HG03108 (cell line): ENCODE measurements at regions not wholly inside any gene's neighbourhood (a gene's known extent, or its start where the extent isn't known, plus 50 kb on each side); places are given as distances from the start of the nearest gene placed in this dataset.
"Not testable (repeated sequence)": the region's sequence is repeated elsewhere in the genome, so short reads cannot be mapped to it uniquely, and the experiment has no call there.

ENCODE experiments used
- ATAC-seq: cut with Tn5 transposase; IDR thresholded peaks from one replicate; pipeline ENCODE4 v1.9.1; 2021; ENCODE audit warnings: moderate library complexity; ENCODE audit not compliant: unreplicated experiment

GRCh38 chr3:115204475-115204874 lies 57.4 kb upstream of the ZBTB20 start:
- no peak for ATAC-seq

DNA sequence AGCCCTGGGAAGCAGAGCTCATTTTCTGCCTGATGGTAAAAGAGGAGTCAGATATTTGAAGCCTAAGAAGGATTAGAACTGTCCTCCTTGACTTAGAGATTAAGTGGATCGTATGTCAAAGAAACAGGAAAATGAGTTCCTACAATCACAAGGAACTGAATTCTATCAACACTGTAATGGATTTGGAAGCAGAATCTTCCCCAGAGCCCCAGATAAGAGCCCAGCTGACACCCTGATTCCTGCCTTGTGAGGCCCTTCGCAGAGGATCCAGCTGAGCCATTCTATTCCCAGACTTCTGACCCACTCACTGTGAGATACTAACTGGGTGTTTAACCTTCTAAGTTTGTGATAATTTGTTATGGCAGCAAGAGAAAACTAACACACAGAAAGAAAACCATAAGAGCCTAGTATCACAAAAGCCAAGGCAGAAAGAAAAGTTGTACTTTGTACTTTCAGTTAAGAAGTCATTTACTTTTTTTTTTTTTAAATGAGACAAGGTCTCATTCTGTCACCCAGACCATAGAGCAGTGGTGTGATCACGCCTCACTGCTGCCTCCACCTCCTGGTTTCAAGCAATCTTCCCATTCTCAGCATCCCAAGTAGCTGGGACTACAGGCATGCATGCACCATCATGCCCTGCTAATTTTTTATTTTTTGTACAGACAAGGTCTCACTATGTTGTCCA lies 61.1 kb upstream of the ZBTB20 start:
- no peak for ATAC-seq

- ATAC-seq: no peak
Measured at GRCh38 chr3:115211810-115212492, 64.9 kb upstream of the ZBTB20 start.

- ATAC-seq: no peak
Measured at GRCh38 chr3:115212615-115213014, 65.5 kb upstream of the ZBTB20 start.

DNA sequence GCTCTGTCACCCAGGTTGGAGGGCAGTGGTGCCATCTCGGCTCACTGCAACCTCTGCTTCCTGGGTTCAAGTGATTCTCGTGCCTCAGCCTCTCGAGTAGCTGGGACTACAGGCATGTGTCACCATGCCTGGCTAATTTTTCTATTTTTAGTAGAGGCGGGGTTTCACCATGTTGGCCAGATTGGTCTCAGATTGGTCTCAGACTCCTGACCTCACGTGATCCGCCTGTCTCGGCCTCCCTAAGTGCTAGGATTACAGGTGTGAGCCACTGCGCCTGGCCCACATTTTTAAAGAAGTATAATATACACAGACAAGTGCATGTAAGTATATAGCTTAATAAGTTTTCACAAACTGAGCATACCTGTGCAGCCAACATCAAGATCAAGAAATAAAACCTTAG lies 66.0 kb upstream of the ZBTB20 start:
- ATAC-seq: not testable (repeated sequence)

DNA sequence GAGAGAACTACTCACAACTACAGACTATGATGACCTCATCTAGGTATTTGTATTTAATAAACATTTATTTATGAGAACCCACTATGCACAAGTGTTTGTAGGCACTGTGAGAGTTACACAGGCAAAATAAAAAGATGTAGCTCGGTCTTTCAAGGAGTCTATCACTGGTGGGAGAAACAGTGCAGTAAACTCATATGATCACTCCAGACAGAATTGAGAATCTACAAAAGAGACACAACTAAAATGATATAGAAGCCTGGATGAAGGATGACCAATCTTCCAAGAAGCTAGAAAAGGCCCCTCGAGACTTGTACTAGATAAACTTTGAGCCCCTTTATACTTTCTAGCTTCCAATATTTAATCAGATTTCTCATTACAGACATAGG lies 70.2 kb upstream of the ZBTB20 start:
- ATAC-seq: no peak

DNA sequence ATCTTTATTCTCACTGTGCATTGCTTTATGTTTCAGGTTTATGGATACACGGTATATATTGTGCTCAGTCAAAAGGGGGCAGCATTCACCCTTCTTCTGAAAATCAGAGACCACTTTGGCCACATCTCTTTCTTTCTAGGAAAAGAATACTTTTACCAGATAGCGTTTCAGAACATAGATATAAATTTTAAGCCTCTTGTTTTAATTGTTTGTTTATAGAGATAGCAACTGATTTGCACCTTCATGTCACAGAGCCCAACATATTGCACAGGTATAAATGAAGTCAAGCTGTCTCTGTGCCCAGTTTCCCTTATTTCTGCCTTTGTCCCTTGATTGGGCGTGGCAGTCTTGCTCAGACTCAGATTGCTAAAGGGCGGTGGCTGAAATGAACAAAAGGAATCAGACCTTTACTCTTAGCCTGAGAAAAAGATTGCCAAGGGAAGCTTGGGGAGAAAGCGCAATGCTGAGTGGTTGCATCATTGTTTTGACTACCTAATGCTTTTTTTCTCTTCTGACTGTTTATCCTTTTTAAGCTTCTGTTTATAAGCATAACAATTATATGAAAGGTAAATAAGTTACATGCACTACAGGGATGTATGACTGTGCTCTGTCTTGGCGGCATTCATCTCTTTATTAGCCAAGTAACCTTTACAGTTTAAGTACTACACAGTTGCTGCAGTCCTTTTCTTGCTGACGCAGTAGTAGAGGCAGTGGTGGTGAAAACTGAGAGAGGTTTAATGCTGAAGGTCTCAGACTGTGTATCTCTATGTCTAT lies 70.8 kb upstream of the ZBTB20 start:
- ATAC-seq: no peak

DNA sequence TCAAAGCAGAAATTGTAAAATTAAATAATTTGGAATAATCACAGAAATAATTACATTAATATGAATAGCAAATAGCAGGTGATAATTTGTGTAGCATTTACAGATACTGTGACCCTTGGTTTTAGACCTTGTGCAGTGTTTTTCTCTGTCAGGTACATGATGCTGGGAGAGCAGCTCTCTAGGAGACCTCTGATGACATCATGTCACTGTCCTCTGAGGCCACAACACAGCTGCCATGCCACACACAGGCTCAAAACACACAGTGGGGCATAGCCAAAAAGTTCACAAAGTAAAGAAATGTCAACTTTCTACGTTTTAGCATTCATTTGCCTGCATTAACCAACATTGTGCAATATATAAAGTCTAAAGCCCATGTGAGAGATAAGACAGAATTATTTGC lies 71.8 kb upstream of the ZBTB20 start:
- ATAC-seq: no peak

- ATAC-seq: no peak
Measured at GRCh38 chr3:115224687-115225086, 77.6 kb upstream of the ZBTB20 start.

DNA sequence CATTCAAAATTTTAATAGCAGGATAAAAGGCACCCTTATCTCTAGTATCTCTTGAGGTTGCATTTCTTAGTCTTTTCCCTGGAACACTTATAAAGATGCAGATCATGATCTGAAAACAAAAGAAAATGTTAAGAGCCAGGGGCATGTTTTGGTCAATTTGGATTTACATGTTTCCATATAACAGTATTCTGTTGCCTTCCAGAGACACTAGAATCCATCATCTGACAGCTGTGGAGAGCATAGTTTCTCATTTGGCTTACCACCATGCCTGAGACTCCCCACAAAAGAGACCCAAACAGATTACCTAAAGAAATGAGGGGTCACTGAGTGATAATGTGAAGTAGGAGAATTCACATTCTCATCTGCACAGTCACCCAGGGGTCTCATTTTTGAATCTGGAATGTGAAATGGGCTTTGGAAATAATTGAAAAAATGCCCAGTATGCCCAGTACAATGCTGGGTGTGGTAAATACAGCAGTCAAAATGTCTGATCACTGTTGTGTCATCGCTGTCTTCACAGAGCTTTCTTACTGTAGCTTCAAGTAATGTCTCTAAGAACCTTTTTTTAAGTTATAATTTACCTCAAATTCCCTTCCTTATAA lies 79.9 kb upstream of the ZBTB20 start:
- no peak for ATAC-seq

GRCh38 chr3:115227461-115227860 lies 80.4 kb upstream of the ZBTB20 start:
- no peak for ATAC-seq

DNA sequence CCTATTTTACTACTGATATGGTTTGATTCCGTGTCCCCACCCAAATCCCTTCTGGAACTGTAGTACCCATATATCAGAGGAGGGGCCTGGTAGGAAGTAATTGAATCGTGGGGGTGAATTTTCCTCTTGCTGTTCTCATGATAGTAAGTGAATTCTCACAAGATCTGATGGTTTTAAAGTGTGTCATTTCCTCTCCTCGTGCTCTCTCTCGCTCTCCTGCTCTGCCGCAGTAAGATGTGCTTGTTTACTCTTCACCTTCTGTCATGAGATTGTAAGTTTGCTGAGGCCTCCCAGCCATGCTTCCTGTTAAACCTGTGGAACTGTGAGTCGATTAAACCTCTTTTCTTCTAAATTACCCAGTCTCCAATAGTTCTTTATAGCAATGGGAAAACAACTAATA lies 81.2 kb upstream of the ZBTB20 start:
- ATAC-seq: no peak

GRCh38 chr3:115232167-115232566 lies 85.1 kb upstream of the ZBTB20 start:
- ATAC-seq: no peak

GRCh38 chr3:115233021-115233420 lies 85.9 kb upstream of the ZBTB20 start:
- no peak for ATAC-seq

- no peak for ATAC-seq
Measured at GRCh38 chr3:115236496-115236895, 89.4 kb upstream of the ZBTB20 start.

DNA sequence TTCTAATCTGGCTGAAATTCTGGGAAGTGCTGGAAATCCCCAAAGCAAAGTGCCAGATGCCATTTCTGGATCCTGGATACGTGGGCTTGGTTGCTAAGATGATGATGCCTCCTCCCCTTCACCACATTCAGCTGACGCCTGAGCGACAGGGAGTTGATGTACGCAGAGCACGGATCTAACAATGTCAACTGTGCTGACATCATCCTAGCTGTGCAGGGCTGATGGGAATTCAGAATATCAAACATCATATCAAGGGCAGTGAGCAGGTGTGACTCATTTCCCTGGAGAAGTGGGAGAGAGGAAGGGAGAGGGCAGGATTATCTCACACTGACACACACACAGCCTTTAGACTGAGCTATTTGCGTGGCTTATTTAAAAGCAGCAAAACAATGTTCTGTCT lies 92.6 kb upstream of the ZBTB20 start:
- ATAC-seq: no peak

DNA sequence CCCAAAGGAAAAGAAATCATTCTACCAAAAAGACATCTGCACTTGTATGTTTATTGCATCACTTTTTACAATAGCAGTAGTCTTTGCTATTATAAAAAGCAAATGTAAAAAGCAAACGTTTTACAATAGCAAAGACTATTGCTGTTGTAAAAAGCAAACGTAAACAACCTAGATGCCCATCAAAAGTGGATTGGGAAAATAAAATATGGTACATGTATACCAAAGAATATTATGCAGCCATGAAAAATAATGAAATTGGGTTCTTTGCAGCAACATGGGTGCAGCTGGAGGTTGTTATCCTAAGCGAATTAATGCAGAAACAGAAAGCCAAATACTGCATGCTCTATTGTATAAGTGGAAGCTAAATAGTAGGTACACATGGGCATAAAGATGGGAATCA lies 97.3 kb upstream of the ZBTB20 start:
- ATAC-seq: no peak

DNA sequence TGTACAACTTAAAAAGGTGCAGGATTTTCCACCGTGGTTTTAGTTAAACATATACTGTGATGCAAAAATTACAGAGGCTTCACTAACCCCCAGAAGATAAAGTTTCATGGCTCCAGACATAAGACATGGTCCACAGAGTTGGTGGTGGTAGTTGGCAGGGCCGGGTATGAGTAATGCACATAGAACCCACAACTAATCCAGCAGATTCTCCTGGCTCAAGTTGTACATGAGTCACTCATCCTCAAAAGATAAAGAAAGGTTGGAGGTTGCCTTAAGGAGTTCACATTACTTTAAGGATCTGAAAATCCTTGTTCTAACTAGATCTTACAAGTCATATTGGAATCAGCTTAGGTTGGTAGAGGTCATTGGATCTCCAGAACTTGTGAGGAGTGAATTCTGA lies 98.3 kb upstream of the ZBTB20 start:
- no peak for ATAC-seq

- ATAC-seq: no peak
Measured at GRCh38 chr3:115245899-115246298, 98.8 kb upstream of the ZBTB20 start.

DNA sequence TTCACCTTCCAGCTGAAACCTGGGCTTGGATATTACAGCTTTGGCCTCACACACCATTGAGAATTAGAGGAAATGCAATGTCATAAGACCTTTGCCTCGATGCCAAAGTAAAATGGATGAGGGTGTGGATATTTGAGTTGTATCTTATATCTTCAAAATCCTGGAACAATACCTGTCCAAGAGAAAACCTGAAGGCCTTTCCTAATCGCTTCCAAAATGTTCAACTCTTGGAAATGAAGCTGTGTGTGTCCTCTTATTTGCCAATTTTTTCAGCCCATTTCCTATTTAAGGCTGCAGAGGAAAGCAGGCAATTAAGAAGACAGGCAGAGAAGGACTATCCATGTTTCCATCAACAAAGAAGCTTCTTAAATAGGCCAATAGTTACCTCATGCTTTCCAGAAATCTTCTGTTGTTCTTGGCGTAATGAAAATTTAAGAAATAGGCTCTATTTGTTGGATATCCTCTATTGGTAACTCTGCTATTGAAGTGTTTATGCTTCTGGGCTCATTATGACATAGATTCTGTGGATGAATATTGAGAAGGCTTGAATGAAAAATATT lies 99.5 kb upstream of the ZBTB20 start:
- ATAC-seq: no peak

- ATAC-seq: no peak
Measured at GRCh38 chr3:115248274-115248673, 101.2 kb upstream of the ZBTB20 start.
